ENCODE measurements at regions not wholly inside any gene's neighbourhood (a gene's known extent, or its start where the extent isn't known, plus 50 kb on each side); places are given as distances from the start of the nearest gene placed in this dataset.

GRCh38 chr18:49655266-49656072 is 93.6 kb downstream of the LIPG start:
- H3K27me3 Mint-ChIP-seq = peaks cover 12% of the 10 kb centered on the region
- no peaks in the 10 kb centered on the region for H3K9me3 Mint-ChIP-seq
- H3K4me3 Mint-ChIP-seq = no peak overlapping the region
- ATAC-seq = no peak
- no peaks in the 10 kb centered on the region for H3K4me1 Mint-ChIP-seq
- H3K27ac Mint-ChIP-seq = no peak overlapping the region
- no peaks in the 10 kb centered on the region for H3K36me3 Mint-ChIP-seq

GRCh38 chr18:49654347-49654746 is 92.5 kb downstream of the LIPG start:
- H3K4me1 Mint-ChIP-seq = no peaks in the 10 kb centered on the region
- H3K4me3 Mint-ChIP-seq = no peak overlapping the region
- H3K36me3 Mint-ChIP-seq = no peaks in the 10 kb centered on the region
- H3K27ac Mint-ChIP-seq = no peak overlapping the region
- ATAC-seq = no peak
- H3K9me3 Mint-ChIP-seq = no peaks in the 10 kb centered on the region
- peaks cover under 1% of the 10 kb centered on the region for H3K27me3 Mint-ChIP-seq

GRCh38 chr18:49652881-49653724 is 91.2 kb downstream of the LIPG start:
- Mint-ChIP-seq H3K4me1 (no peaks in the 10 kb centered on the region), H3K36me3 (no peaks in the 10 kb centered on the region), H3K27me3 (no peaks in the 10 kb centered on the region), H3K27ac (no peak overlapping the region), H3K9me3 (no peaks in the 10 kb centered on the region), H3K4me3 (no peak overlapping the region)
- ATAC-seq = no peak

DNA sequence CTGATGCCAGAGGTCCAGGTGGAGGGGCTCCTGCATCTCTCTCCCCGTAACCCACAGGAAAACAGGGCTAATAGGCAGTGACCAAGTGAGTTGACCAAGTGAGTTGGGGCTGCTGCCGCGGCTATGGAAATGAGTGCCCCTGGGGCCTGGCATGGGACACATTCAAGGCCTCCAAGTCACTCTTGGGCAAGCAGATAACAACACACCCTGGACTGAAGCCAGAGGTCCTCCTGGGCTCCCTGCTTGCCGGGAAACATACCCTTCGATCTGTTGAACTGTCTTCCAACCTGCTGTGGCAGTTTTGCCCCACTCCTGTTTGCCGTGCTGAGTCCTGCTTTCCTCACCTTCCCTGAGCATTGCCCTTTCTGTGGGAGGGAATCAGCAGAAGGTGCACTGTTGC is 89.2 kb downstream of the LIPG start:
- no peak for ATAC-seq
- H3K27ac Mint-ChIP-seq = no peak overlapping the region

GRCh38 chr18:49650426-49650891 is 88.6 kb downstream of the LIPG start:
- no peaks in the 10 kb centered on the region for H3K4me1 Mint-ChIP-seq
- H3K27me3 Mint-ChIP-seq = no peaks in the 10 kb centered on the region
- ATAC-seq = no peak
- H3K36me3 Mint-ChIP-seq = no peaks in the 10 kb centered on the region
- H3K27ac Mint-ChIP-seq = no peak overlapping the region
- no peaks in the 10 kb centered on the region for H3K9me3 Mint-ChIP-seq
- no peak overlapping the region for H3K4me3 Mint-ChIP-seq

More for the DNA sequence above, 89.2 kb downstream of the LIPG start:
- Mint-ChIP-seq H3K4me1 (no peaks in the 10 kb centered on the region), H3K36me3 (no peaks in the 10 kb centered on the region), H3K4me3 (no peak overlapping the region), H3K27me3 (no peaks in the 10 kb centered on the region), H3K9me3 (no peaks in the 10 kb centered on the region)

DNA sequence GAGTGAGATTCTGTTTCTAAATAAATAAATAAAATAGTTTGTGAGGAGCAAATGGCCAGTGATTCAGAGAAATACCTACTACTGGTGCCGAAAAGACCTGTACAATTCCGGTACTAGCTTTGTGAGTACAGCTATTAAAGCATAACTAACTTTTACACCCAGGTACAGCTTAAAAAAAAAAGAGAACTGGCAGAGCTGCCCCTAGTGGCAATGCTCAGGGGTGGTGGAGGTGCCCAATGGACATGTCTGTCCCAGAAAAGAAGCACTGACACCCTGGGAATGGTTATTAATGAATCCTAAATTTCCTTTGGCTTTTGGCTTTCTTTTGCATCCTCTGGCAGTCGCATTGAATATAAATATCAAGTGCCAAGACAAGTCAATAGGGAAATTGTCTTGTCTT is 87.0 kb downstream of the LIPG start:
- H3K36me3 Mint-ChIP-seq = no peaks in the 10 kb centered on the region
- H3K27me3 Mint-ChIP-seq = peaks cover 13% of the 10 kb centered on the region
- H3K9me3 Mint-ChIP-seq = no peaks in the 10 kb centered on the region
- no peak overlapping the region for H3K27ac Mint-ChIP-seq
- no peak for ATAC-seq
- H3K4me1 Mint-ChIP-seq = no peaks in the 10 kb centered on the region
- H3K4me3 Mint-ChIP-seq = no peak overlapping the region
